ENCODE measurements at regions not wholly inside any gene's neighbourhood (a gene's known extent, or its start where the extent isn't known, plus 50 kb on each side); places are given as distances from the start of the nearest gene placed in this dataset.

GRCh38 chr18:70674896-70675295 lies 386.1 kb downstream of the SOCS6 start:
- Histone ChIP-seq H3K9me1 (ENCODE audit: control insufficient read depth, extremely low read depth, insufficient read depth, low read length) (no peaks in the 10 kb centered on the region), H4K20me1 (ENCODE audit: control insufficient read depth, extremely low read depth, insufficient read depth, low read length) (no peaks in the 10 kb centered on the region), H3K79me2 (ENCODE audit: control insufficient read depth, insufficient read depth, low read length) (no peaks in the 10 kb centered on the region), H3K9me3 (ENCODE audit: control insufficient read depth, low read depth, low read length) (no peaks in the 10 kb centered on the region), H3K4me1 (ENCODE audit: control insufficient read depth, extremely low read depth, insufficient read depth, low read length) (no peaks in the 10 kb centered on the region), H3K4me2 (ENCODE audit: control insufficient read depth, extremely low read depth, insufficient read depth, low read depth, low read length) (no peak overlapping the region), H3K36me3 (ENCODE audit: control insufficient read depth in 2 of 2, extremely low read depth in 1 of 2, insufficient read depth in 2 of 2, low read length in 2 of 2) (no peaks in the 10 kb centered on the region), H3K4me3 (ENCODE audit: control insufficient read depth in 2 of 3, extremely low read depth in 1 of 3, insufficient read depth in 2 of 3, low read depth in 1 of 3, low read length in 3 of 3) (no peak overlapping the region), H2AFZ (ENCODE audit: control insufficient read depth, low read length) (no peak overlapping the region), H3K27me3 (ENCODE audit: control insufficient read depth, extremely low read depth, insufficient read depth, low read length) (no peaks in the 10 kb centered on the region), H3K27ac (ENCODE audit: control insufficient read depth, insufficient read depth, low read length) (no peak overlapping the region), H3K9ac (ENCODE audit: control insufficient read depth, extremely low read depth, insufficient read depth, low read length) (no peak overlapping the region)
- dilution Hi-C loops (cut with MboI; ENCODE audit: extremely low pct_ligation_motif_present, low sequenced_read_pairs): no loop called here
- TF ChIP-seq EZH2 (IDR thresholded peaks at IDR 0.05; ENCODE audit: low read length) (no peak), CTCF (optimal IDR thresholded peaks at IDR 0.05 in 1 of 3, IDR thresholded peaks at IDR 0.05 in 1 of 3, conservative IDR thresholded peaks at IDR 0.05 in 1 of 3; ENCODE audit: extremely low read depth in 1 of 3, insufficient read depth in 2 of 3, low read length in 3 of 3) (no peak)
- DNase-seq (ENCODE audit: low read depth, low spot score): no peak
- FAIRE-seq: no peak

GRCh38 chr18:70673831-70674230 lies 385.0 kb downstream of the SOCS6 start:
- Histone ChIP-seq H3K4me3 (ENCODE audit: control insufficient read depth in 2 of 3, extremely low read depth in 1 of 3, insufficient read depth in 2 of 3, low read depth in 1 of 3, low read length in 3 of 3) (no peak overlapping the region), H3K4me2 (ENCODE audit: control insufficient read depth, extremely low read depth, insufficient read depth, low read depth, low read length) (no peak overlapping the region), H2AFZ (ENCODE audit: control insufficient read depth, low read length) (no peak overlapping the region), H3K79me2 (ENCODE audit: control insufficient read depth, insufficient read depth, low read length) (no peaks in the 10 kb centered on the region), H3K9me1 (ENCODE audit: control insufficient read depth, extremely low read depth, insufficient read depth, low read length) (no peaks in the 10 kb centered on the region), H3K9me3 (ENCODE audit: control insufficient read depth, low read depth, low read length) (peaks cover 6% of the 10 kb centered on the region), H3K9ac (ENCODE audit: control insufficient read depth, extremely low read depth, insufficient read depth, low read length) (no peak overlapping the region), H3K36me3 (ENCODE audit: control insufficient read depth in 2 of 2, extremely low read depth in 1 of 2, insufficient read depth in 2 of 2, low read length in 2 of 2) (no peaks in the 10 kb centered on the region), H3K27me3 (ENCODE audit: control insufficient read depth, extremely low read depth, insufficient read depth, low read length) (no peaks in the 10 kb centered on the region), H4K20me1 (ENCODE audit: control insufficient read depth, extremely low read depth, insufficient read depth, low read length) (no peaks in the 10 kb centered on the region), H3K4me1 (ENCODE audit: control insufficient read depth, extremely low read depth, insufficient read depth, low read length) (no peaks in the 10 kb centered on the region), H3K27ac (ENCODE audit: control insufficient read depth, insufficient read depth, low read length) (no peak overlapping the region)
- TF ChIP-seq EZH2 (IDR thresholded peaks at IDR 0.05; ENCODE audit: low read length): no peak
- no peak for TF ChIP-seq CTCF (optimal IDR thresholded peaks at IDR 0.05 in 1 of 3, IDR thresholded peaks at IDR 0.05 in 1 of 3, conservative IDR thresholded peaks at IDR 0.05 in 1 of 3; ENCODE audit: extremely low read depth in 1 of 3, insufficient read depth in 2 of 3, low read length in 3 of 3)
- dilution Hi-C loops (cut with MboI; ENCODE audit: extremely low pct_ligation_motif_present, low sequenced_read_pairs): no loop called here
- FAIRE-seq (no peak), DNase-seq (ENCODE audit: low read depth, low spot score) (no peak)
